ENCODE measurements at regions not wholly inside any gene's neighbourhood (a gene's known extent, or its start where the extent isn't known, plus 50 kb on each side); places are given as distances from the start of the nearest gene placed in this dataset.

DNA sequence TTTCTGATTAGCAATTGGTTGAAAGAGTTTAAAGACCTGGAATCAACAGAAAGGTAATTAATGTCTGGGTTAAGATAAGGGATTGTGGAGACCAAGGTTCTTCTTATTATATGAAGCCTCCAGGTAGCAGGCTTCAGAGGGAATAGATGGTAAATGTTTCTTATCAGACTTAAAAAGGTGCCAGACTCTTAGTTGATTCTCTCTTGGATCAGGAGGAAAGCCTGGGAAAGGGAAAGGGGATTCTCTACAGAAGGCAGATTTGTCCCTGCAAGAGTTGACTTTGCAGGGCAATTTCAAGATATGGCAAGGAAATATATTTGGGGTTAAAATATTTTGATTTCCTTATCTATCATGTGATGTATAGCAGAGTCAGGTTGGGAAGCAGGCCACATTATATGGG, 153.1 kb upstream of the ARL4C start:
- TF ChIP-seq ZNF423 (CRISPR knock-in tag; IDR thresholded peaks at IDR 0.05) = no peak
- TF ChIP-seq CREM (CRISPR knock-in tag; IDR thresholded peaks at IDR 0.05) = no peak
- no peak for TF ChIP-seq SOX15 (CRISPR knock-in tag; IDR thresholded peaks at IDR 0.05)
- no peak for TF ChIP-seq RELA (CRISPR knock-in tag; IDR thresholded peaks at IDR 0.05; ENCODE audit: borderline replicate concordance)
- TF ChIP-seq, protein P1, sequence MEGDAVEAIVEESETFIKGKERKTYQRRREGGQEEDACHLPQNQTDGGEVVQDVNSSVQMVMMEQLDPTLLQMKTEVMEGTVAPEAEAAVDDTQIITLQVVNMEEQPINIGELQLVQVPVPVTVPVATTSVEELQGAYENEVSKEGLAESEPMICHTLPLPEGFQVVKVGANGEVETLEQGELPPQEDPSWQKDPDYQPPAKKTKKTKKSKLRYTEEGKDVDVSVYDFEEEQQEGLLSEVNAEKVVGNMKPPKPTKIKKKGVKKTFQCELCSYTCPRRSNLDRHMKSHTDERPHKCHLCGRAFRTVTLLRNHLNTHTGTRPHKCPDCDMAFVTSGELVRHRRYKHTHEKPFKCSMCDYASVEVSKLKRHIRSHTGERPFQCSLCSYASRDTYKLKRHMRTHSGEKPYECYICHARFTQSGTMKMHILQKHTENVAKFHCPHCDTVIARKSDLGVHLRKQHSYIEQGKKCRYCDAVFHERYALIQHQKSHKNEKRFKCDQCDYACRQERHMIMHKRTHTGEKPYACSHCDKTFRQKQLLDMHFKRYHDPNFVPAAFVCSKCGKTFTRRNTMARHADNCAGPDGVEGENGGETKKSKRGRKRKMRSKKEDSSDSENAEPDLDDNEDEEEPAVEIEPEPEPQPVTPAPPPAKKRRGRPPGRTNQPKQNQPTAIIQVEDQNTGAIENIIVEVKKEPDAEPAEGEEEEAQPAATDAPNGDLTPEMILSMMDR (IDR thresholded peaks at IDR 0.05) = no peak
- TF ChIP-seq, protein P2, sequence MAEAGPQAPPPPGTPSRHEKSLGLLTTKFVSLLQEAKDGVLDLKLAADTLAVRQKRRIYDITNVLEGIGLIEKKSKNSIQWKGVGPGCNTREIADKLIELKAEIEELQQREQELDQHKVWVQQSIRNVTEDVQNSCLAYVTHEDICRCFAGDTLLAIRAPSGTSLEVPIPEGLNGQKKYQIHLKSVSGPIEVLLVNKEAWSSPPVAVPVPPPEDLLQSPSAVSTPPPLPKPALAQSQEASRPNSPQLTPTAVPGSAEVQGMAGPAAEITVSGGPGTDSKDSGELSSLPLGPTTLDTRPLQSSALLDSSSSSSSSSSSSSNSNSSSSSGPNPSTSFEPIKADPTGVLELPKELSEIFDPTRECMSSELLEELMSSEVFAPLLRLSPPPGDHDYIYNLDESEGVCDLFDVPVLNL (CRISPR knock-in tag; IDR thresholded peaks at IDR 0.05; ENCODE audit: borderline replicate concordance, low read depth) = no peak
- TF ChIP-seq ELF4 (CRISPR knock-in tag; IDR thresholded peaks at IDR 0.05; ENCODE audit: low read depth) = no peak
- no peak for TF ChIP-seq KAT7 (CRISPR knock-in tag; IDR thresholded peaks at IDR 0.05; ENCODE audit: borderline replicate concordance)

Measured in WTC11 (cell line).